ENCODE measurements at regions not wholly inside any gene's neighbourhood (a gene's known extent, or its start where the extent isn't known, plus 50 kb on each side); places are given as distances from the start of the nearest gene placed in this dataset.

DNA sequence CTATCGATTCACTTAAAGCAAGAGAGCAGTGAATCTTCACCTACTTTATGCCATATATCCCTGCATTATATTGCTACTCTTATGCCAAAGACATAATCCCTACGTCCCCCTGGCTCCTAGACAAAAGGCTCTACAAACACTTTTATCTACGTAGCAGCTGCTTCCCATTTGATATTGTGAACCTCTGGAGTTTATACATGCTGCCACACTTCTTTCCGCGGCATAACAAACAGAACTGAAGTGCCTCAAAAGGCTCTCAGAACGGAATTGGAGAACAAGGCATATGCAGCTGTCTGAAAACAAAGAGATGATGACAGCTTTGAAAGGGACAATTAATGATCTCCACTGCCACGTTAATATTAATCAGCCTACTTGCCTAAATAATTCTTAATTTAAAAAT, 985.6 kb upstream of the LRRN3 start:
- no peak for DNase-seq
- H3K4me3 ChIP-seq = no peak overlapping the region
- H3K9me3 ChIP-seq = no peaks in the 10 kb centered on the region
- no peaks in the 10 kb centered on the region for H3K27me3 ChIP-seq
- 35 to 37% methylated on average over 7 of the region's 7 CpGs for WGBS, 2 donors
- no peak overlapping the region for H3K27ac ChIP-seq
- no peaks in the 10 kb centered on the region for H3K4me1 ChIP-seq
- H3K36me3 ChIP-seq (replicated peaks in 1 of 2; ENCODE audit: insufficient read depth in 1 of 2, low read depth in 2 of 2) = no peaks in the 10 kb centered on the region
- TF ChIP-seq POLR2A (IDR thresholded peaks at IDR 0.05) = no peak
- TF ChIP-seq CTCF (IDR thresholded peaks at IDR 0.05) = no peak
- ATAC-seq = no peak
- intact Hi-C loops (cut with DNase I) = no loop called here

DNA sequence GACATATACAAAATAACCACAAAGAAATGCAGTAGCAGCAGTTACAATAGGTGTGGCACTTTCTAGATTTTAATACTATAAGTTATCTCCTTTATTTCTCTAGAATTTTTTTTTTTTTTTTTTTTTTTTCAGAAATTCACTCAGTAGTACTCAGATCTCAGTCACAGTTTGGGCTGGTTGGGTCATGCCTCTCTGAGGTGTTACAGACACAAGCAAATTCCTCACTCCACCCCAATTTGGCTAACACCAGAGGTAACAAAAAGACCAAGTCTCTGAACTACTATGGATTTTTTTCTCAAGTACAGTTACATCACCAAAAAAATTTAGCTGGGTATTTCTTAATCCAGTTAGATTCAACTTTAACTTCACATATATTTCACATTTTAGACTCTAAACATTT, 985.1 kb upstream of the LRRN3 start:
- no peak overlapping the region for H3K4me3 ChIP-seq

DNA sequence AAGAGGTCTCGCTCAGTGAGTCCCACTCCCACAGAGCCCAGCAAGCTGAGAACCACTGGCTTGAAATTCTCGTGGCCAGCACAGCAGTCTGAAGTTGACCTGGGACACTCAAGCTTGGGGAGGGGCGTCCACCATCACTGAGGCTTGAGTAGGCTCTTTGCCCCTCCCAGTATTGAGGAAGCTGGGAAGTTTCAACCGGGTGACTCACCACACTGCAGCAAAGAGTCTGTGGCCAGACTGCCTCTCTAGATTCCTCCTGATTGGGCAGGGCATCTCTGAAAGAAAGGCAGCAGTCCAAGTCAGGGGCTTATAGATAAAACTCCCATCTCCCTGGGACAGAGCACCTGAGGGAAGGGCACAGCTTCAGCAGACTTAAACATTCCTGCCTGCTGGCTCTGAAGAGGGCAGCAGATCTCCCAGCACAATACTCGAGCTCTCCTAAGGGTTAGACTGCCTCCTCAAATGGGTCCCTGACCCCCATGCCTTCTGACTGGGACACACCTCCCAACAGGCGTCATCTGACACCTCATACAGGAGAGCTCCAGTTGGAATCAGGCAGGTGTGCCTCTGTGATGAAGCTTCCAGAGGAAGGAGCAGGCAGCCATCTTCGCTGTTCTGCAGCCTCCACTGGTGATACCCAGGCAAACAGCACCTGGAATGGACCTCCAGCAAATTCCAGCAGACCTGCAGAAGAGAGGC, 970.9 kb upstream of the LRRN3 start:
- no peaks in the 10 kb centered on the region for H3K27me3 ChIP-seq
- H3K27ac ChIP-seq = no peak overlapping the region
- WGBS, 2 donors = 46 to 83% methylated on average over 3 to 7 of the region's 7 CpGs
- no peak overlapping the region for H3K4me3 ChIP-seq
- no peak for DNase-seq
- intact Hi-C loops (cut with DNase I) = no loop called here
- no peaks in the 10 kb centered on the region for H3K4me1 ChIP-seq
- no peaks in the 10 kb centered on the region for H3K9me3 ChIP-seq
- ATAC-seq = no peak
- no peaks in the 10 kb centered on the region for H3K36me3 ChIP-seq (replicated peaks in 1 of 2; ENCODE audit: insufficient read depth in 1 of 2, low read depth in 2 of 2)
- TF ChIP-seq POLR2A (IDR thresholded peaks at IDR 0.05) (no peak), CTCF (IDR thresholded peaks at IDR 0.05) (no peak)

More for the DNA sequence above, 985.1 kb upstream of the LRRN3 start:
- intact Hi-C loops (cut with DNase I) = no loop called here
- H3K27me3 ChIP-seq = no peaks in the 10 kb centered on the region
- no peaks in the 10 kb centered on the region for H3K36me3 ChIP-seq (replicated peaks in 1 of 2; ENCODE audit: insufficient read depth in 1 of 2, low read depth in 2 of 2)
- H3K4me1 ChIP-seq = no peaks in the 10 kb centered on the region
- H3K9me3 ChIP-seq = no peaks in the 10 kb centered on the region
- no peak for ATAC-seq
- H3K27ac ChIP-seq = no peak overlapping the region
- TF ChIP-seq CTCF (IDR thresholded peaks at IDR 0.05) (no peak), POLR2A (IDR thresholded peaks at IDR 0.05) (no peak)
- DNase-seq = no peak

DNA sequence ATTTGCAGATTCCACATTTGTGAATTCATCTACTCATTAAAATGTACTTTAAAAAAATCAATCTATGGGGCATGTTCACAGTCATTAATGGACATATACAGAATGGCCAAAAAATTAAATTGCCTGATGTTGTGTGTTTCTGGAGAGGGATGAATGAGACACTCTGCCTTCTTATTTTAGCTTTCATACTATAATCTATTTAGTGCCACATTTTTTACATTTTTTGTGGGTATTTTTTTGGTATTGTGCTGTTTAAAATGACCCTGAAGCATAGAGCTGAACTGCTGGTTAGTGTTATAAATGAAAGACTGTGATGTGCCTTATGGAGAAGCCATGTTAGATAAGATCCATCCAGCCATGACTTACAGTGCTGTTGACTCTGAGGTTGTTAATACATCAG, 961.8 kb upstream of the LRRN3 start:
- intact Hi-C loops (cut with DNase I) = no loop called here
- TF ChIP-seq CTCF (IDR thresholded peaks at IDR 0.05) (no peak), POLR2A (IDR thresholded peaks at IDR 0.05) (no peak)
- Histone ChIP-seq H3K27me3 (no peaks in the 10 kb centered on the region), H3K4me1 (no peaks in the 10 kb centered on the region), H3K36me3 (replicated peaks in 1 of 2; ENCODE audit: insufficient read depth in 1 of 2, low read depth in 2 of 2) (no peaks in the 10 kb centered on the region), H3K4me3 (no peak overlapping the region), H3K9me3 (no peaks in the 10 kb centered on the region), H3K27ac (no peak overlapping the region)
- ATAC-seq = no peak
- no peak for DNase-seq

- 26 to 38% methylated on average over 2 of the region's 2 CpGs for WGBS, 2 donors
- DNase-seq (no peak), ATAC-seq (no peak)
- H3K27ac ChIP-seq = no peak overlapping the region
- intact Hi-C loops (cut with DNase I) = no loop called here
- no peaks in the 10 kb centered on the region for H3K4me1 ChIP-seq
- no peaks in the 10 kb centered on the region for H3K9me3 ChIP-seq
- H3K4me3 ChIP-seq = no peak overlapping the region
- no peaks in the 10 kb centered on the region for H3K36me3 ChIP-seq (replicated peaks in 1 of 2; ENCODE audit: insufficient read depth in 1 of 2, low read depth in 2 of 2)
- TF ChIP-seq POLR2A (IDR thresholded peaks at IDR 0.05) (no peak), CTCF (IDR thresholded peaks at IDR 0.05) (no peak)
- no peaks in the 10 kb centered on the region for H3K27me3 ChIP-seq
These were observed 960.3 kb upstream of the LRRN3 start for GRCh38 chr7:110130669-110131068.

All from body of pancreas (tissue), 4 donors.